ENCODE measurements at regions not wholly inside any gene's neighbourhood (a gene's known extent, or its start where the extent isn't known, plus 50 kb on each side); places are given as distances from the start of the nearest gene placed in this dataset.

- FAIRE-seq = no peak
Observed at GRCh38 chr3:82080261-82080660, 318.8 kb upstream of the GBE1 start.

- no peak for FAIRE-seq
Observed at GRCh38 chr3:82079335-82079890, 318.0 kb upstream of the GBE1 start.

GRCh38 chr3:82078246-82078645 lies 316.8 kb upstream of the GBE1 start:
- no peak for FAIRE-seq

- FAIRE-seq = no peak
Observed at GRCh38 chr3:82067420-82067819, 306.0 kb upstream of the GBE1 start.

GRCh38 chr3:82058809-82059208 lies 297.4 kb upstream of the GBE1 start:
- FAIRE-seq = no peak

- no peak for FAIRE-seq
Observed at GRCh38 chr3:82055792-82056191, 294.3 kb upstream of the GBE1 start.

GRCh38 chr3:82054849-82055248 lies 293.4 kb upstream of the GBE1 start:
- no peak for FAIRE-seq

- FAIRE-seq = no peak
Observed at GRCh38 chr3:82053236-82053635, 291.8 kb upstream of the GBE1 start.

- no peak for FAIRE-seq
Observed at GRCh38 chr3:82050382-82050781, 288.9 kb upstream of the GBE1 start.

- no peak for FAIRE-seq
Observed at GRCh38 chr3:82048711-82049110, 287.3 kb upstream of the GBE1 start.

GRCh38 chr3:82044930-82045705 lies 283.7 kb upstream of the GBE1 start:
- FAIRE-seq = no peak

- no peak for FAIRE-seq
Observed at GRCh38 chr3:82038556-82038955, 277.1 kb upstream of the GBE1 start.

GRCh38 chr3:82033186-82033585 lies 271.7 kb upstream of the GBE1 start:
- no peak for FAIRE-seq

- no peak for FAIRE-seq
Observed at GRCh38 chr3:82031596-82031995, 270.2 kb upstream of the GBE1 start.

GRCh38 chr3:82030916-82031315 lies 269.5 kb upstream of the GBE1 start:
- no peak for FAIRE-seq

- FAIRE-seq = no peak
Observed at GRCh38 chr3:82022836-82023235, 261.4 kb upstream of the GBE1 start.

GRCh38 chr3:82020282-82020681 lies 258.8 kb upstream of the GBE1 start:
- no peak for FAIRE-seq

- FAIRE-seq = no peak
Observed at GRCh38 chr3:82015241-82015640, 253.8 kb upstream of the GBE1 start.

GRCh38 chr3:82012775-82013174 lies 251.3 kb upstream of the GBE1 start:
- no peak for FAIRE-seq

GRCh38 chr3:82011336-82011735 lies 249.9 kb upstream of the GBE1 start:
- FAIRE-seq = no peak

- FAIRE-seq = no peak
Observed at GRCh38 chr3:82005266-82005665, 243.8 kb upstream of the GBE1 start.

GRCh38 chr3:82004266-82004665 lies 242.8 kb upstream of the GBE1 start:
- no peak for FAIRE-seq

GRCh38 chr3:82002986-82003642 lies 241.7 kb upstream of the GBE1 start:
- FAIRE-seq = no peak

GRCh38 chr3:82002491-82002890 lies 241.0 kb upstream of the GBE1 start:
- FAIRE-seq = no peak
